NCI-H146 (cell line): ENCODE measurements at regions not wholly inside any gene's neighbourhood (a gene's known extent, or its start where the extent isn't known, plus 50 kb on each side); places are given as distances from the start of the nearest gene placed in this dataset.

Source experiments
- DNase-seq: peaks from one replicate; lab custom pipeline; 2025; lab: John Stamatoyannopoulos, UW

GRCh38 chr22:47446821-47447810, 684.7 kb downstream of the TBC1D22A start:
- DNase-seq, result no peak

- no peak for DNase-seq
Observed at GRCh38 chr22:47446331-47446730, 683.9 kb downstream of the TBC1D22A start.

DNA sequence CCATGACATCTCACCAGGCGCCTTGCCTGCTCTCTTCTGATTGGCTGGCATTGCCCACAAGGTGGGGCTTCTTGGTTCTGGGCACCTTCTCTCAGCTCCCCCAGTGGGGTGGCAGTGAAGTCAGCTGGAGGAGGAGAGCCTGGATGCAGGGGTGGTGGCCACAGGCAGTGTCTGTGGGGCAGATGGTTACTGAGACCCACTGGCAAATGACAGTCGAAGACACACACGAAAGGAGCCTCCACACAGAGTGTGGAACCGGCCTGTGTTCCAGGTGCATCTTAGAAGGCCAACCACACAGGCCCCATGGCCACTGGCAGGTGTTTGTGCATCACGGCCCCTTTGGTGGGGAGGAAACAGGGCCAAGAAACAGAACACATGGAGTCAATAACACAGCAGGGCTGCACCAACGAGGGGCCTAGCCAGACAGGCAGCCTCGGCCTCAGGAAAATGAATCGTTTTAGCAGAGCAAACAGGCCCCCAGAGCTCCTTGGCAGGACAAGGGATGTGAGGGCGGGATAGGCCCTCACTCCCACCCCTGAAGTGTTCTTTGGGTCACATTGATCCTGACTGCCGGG, 683.4 kb downstream of the TBC1D22A start:
- no peak for DNase-seq

GRCh38 chr22:47445212-47445611, 682.8 kb downstream of the TBC1D22A start:
- no peak for DNase-seq

DNA sequence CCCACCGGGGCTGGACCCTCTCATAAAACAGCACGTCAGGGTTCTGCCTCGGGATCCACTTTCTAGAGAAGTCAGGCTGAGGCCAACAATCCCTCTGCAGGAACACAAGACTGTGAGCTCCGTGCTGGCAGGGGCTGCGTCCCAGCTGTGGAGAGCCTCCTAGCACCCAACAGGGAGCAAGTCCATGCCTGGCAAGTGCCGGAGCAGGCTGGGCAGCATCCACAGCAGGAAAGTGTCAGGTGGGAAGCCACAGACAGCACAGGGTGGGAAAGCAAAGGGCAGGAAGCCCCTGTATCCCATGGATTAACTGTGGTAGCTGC, 682.3 kb downstream of the TBC1D22A start:
- no peak for DNase-seq

- DNase-seq, result no peak
Observed at GRCh38 chr22:47443836-47444745, 681.6 kb downstream of the TBC1D22A start.

DNA sequence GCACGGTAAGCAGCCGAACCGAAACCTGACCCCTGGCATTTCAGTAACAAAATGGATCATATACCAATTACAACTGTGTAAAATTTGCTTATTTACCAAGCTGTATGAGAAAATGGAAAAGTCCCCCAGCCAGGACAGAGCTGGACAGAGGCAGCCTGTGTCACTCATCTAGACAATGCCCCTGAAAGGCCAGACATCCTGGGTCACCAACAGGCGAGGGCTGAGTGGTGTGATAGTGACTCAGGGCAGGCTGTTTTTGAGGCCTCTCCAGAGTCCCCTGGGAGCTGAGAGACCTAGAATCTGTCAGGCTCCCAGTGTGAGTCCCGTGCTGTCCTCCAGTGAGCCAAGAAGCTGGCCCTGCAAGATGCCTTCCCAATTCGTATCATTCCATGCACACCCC, 680.4 kb downstream of the TBC1D22A start:
- DNase-seq, result no peak

- no peak for DNase-seq
Observed at GRCh38 chr22:47439643-47440265, 677.3 kb downstream of the TBC1D22A start.

GRCh38 chr22:47437636-47438035, 675.2 kb downstream of the TBC1D22A start:
- DNase-seq, result no peak

DNA sequence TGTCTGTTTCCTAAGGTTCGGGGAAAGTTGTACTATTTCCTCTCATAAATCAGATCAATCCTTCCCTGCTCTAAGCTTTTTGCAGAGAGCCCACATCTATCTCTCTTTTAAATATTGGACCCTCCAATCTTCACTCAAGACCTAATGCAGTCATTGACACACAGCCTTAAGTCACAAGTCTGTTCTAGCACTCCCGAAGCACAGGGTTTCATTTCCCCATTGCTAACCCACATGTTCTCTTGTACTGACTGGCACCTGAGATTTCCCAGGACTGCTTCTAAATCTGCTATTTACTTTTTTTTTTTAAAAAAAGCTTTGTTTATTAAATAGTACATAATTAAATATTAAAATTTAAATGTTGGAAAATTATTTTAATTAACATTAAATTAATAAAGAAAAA, 674.7 kb downstream of the TBC1D22A start:
- no peak for DNase-seq

- no peak for DNase-seq
Observed at GRCh38 chr22:47435826-47436225, 673.4 kb downstream of the TBC1D22A start.

- no peak for DNase-seq
Observed at GRCh38 chr22:47435204-47435487, 672.7 kb downstream of the TBC1D22A start.

GRCh38 chr22:47434336-47435203, 672.1 kb downstream of the TBC1D22A start:
- no peak for DNase-seq

GRCh38 chr22:47433627-47434026, 671.2 kb downstream of the TBC1D22A start:
- DNase-seq, result no peak

- DNase-seq, result no peak
Observed at GRCh38 chr22:47432683-47433082, 670.2 kb downstream of the TBC1D22A start.

- no peak for DNase-seq
Observed at GRCh38 chr22:47423861-47424820, 661.7 kb downstream of the TBC1D22A start.

GRCh38 chr22:47423266-47423665, 660.8 kb downstream of the TBC1D22A start:
- no peak for DNase-seq

DNA sequence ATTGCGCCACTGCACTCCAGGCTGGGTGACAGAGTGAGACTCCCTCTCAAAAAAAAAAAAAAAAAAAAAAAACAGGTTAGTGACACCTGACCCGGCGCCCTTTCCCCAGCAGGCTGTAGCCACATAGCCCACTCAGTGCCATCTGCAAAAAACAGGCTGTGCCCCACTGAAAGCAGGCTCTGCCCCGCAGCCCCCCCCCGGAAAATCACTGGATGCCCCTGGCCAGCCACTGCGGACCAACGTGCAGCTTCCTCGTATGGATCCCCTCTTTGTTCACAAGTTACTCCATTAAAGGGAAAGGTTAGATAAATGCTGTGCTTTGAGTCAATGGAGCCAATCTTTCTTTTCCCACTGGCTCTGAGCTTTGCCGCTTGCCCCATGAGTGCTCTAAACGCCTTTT, 660.3 kb downstream of the TBC1D22A start:
- DNase-seq, result no peak

- no peak for DNase-seq
Observed at GRCh38 chr22:47421846-47422245, 659.4 kb downstream of the TBC1D22A start.

- DNase-seq, result no peak
Observed at GRCh38 chr22:47420211-47420610, 657.8 kb downstream of the TBC1D22A start.
